HepG2 (cell line): ENCODE measurements at regions not wholly inside any gene's neighbourhood (a gene's known extent, or its start where the extent isn't known, plus 50 kb on each side); places are given as distances from the start of the nearest gene placed in this dataset.

Experiments used
- ATAC-seq: fragments of 200-7000 bp; cut with Tn5 transposase; 3 replicates; pipeline ENCODE4 v1.9.1; 2020; ENCODE audit warnings: mild to moderate bottlenecking, moderate library complexity
- BruUV-seq: library from RNA; stranded (reverse); fragments of 400-500 nt; replicated peaks from 2 replicates; lab custom pipeline; 2021; lab: Mats Ljungman, UMichigan
- CTCF ChIA-PET: fragments of 300-600 bp; formaldehyde crosslinking; extraction: SDS; loops from one replicate; lab custom pipeline; 2021; ENCODE audit warnings: low total read pairs, inconsistent platforms, low intra/inter-chr PET ratio; lab: Yijun Ruan, JAX
- POLR2A ChIA-PET: fragments of 350-600 bp; sonication (Branson Sonifier 250); formaldehyde crosslinking; loops from one replicate; lab custom pipeline; 2020; ENCODE audit warnings: antibody characterized with exemption, inconsistent platforms; lab: Yijun Ruan, JAX
- DNase-seq: peaks from one replicate; pipeline ENCODE4 v3.0.0-alpha.2; 2015; ENCODE audit warnings: low spot score
- FAIRE-seq: peaks from 3 replicates; lab custom pipeline; 2011; peaks lifted over from hg19 to GRCh38; lab: Jason Lieb, UNC
- H2AFZ ChIP-seq: one replicate; pipeline ENCODE4 v1.6.1; 2011; ENCODE audit warnings: low read length, inconsistent platforms
- H3K27ac ChIP-seq: fragments of 300-600 bp; 3 replicates; pipeline ENCODE4 v1.8.0; 2011; ENCODE audit warnings: mixed run types, mild to moderate bottlenecking, mixed read lengths, low read length, inconsistent platforms; ENCODE audit not compliant: insufficient read depth; ENCODE audit errors: extremely low read length
- H3K27me3 ChIP-seq, 2 experiments: fragments of 200-600 bp in 1 of 2; 2 replicates in 1 of 2; 3 replicates in 1 of 2; pipeline versions ENCODE4 v1.6.0 to v1.8.0; 2011; ENCODE audit warnings: low read length in 2 of 2, mild to moderate bottlenecking in 2 of 2, moderate library complexity in 2 of 2, inconsistent platforms in 1 of 2; ENCODE audit not compliant: insufficient read depth in 2 of 2, control insufficient read depth in 1 of 2
- H3K36me3 ChIP-seq, 2 experiments: fragments of 200-600 bp in 1 of 2; replicated peaks in 1 of 2; 2 replicates in 1 of 2; 3 replicates in 1 of 2; pipeline versions ENCODE4 v1.5.1 to v1.8.0; 2011; ENCODE audit warnings: low read length in 2 of 2, inconsistent platforms in 1 of 2; ENCODE audit not compliant: insufficient read depth in 2 of 2, control insufficient read depth in 1 of 2
- H3K4me1 ChIP-seq: 2 replicates; pipeline ENCODE4 v1.5.1; 2012; ENCODE audit warnings: low read length, inconsistent platforms; ENCODE audit not compliant: insufficient read depth
- H3K4me2 ChIP-seq: 2 replicates; pipeline ENCODE4 v1.6.0; 2011; ENCODE audit warnings: low read depth, low read length, inconsistent platforms
- H3K4me3 ChIP-seq, 3 experiments: fragments of 200-600 bp in 1 of 3; sonication (generic), shearing (Covaris generic) in 1 of 3; replicated peaks in 1 of 3; 2 replicates each; pipeline ENCODE4 v1.5.1; 2011 to 2016; ENCODE audit warnings: low read length in 3 of 3, inconsistent platforms in 2 of 3, low read depth in 2 of 3, mild to moderate bottlenecking in 2 of 3, control low read depth in 1 of 3, mixed read lengths in 1 of 3; ENCODE audit not compliant: insufficient read depth in 1 of 3
- H3K79me2 ChIP-seq: one replicate; pipeline ENCODE4 v1.6.1; 2011; ENCODE audit warnings: low read length, inconsistent platforms; ENCODE audit not compliant: insufficient read depth
- H3K9ac ChIP-seq: 2 replicates; pipeline ENCODE4 v1.6.0; 2011; ENCODE audit warnings: mild to moderate bottlenecking, low read depth, low read length, inconsistent platforms; ENCODE audit not compliant: insufficient read depth
- H3K9me3 ChIP-seq: 2 replicates; pipeline ENCODE4 v1.5.1; 2012; ENCODE audit warnings: mild to moderate bottlenecking, low read length
- H4K20me1 ChIP-seq: 2 replicates; pipeline ENCODE4 v1.6.0; 2011; ENCODE audit warnings: inconsistent platforms, mild to moderate bottlenecking, low read length, moderate library complexity; ENCODE audit not compliant: insufficient read depth
- CENPT ChIP-seq: sonication (generic); formaldehyde crosslinking; IDR thresholded peaks from 2 replicates; pipeline ENCODE4 v1.8.0; 2022; ENCODE audit warnings: low read depth, mild to moderate bottlenecking, moderate library complexity, missing genetic modification reagents
- DPF2 ChIP-seq: sonication (generic); formaldehyde crosslinking; IDR thresholded peaks from 2 replicates; pipeline ENCODE4 v1.4.0; 2020; ENCODE audit warnings: mild to moderate bottlenecking, low read depth, missing genetic modification reagents, borderline replicate concordance
- FIP1L1 ChIP-seq: fragments of 200-400 bp; formaldehyde crosslinking; IDR thresholded peaks from 2 replicates; pipeline ENCODE4 v1.6.1; 2018; ENCODE audit warnings: low read depth, mild to moderate bottlenecking, low read length, moderate library complexity, borderline replicate concordance; ENCODE audit not compliant: insufficient read depth
- MEF2D ChIP-seq: sonication (generic); formaldehyde crosslinking; IDR thresholded peaks from 2 replicates; pipeline ENCODE4 v1.5.1; 2020; ENCODE audit warnings: mild to moderate bottlenecking, missing genetic modification reagents
- MLLT10 ChIP-seq: sonication (generic); formaldehyde crosslinking; IDR thresholded peaks from 2 replicates; pipeline ENCODE4 v1.4.0; 2020; ENCODE audit warnings: missing genetic modification reagents
- NPAS2 ChIP-seq: sonication (generic); formaldehyde crosslinking; IDR thresholded peaks from 2 replicates; pipeline ENCODE4 v1.8.0; 2022; ENCODE audit warnings: mild to moderate bottlenecking, missing genetic modification reagents, borderline replicate concordance
- RELA ChIP-seq: sonication (generic); formaldehyde crosslinking; IDR thresholded peaks from 2 replicates; pipeline ENCODE4 v1.4.0; 2020; ENCODE audit warnings: missing genetic modification reagents
- ZBTB7A ChIP-seq: sonication (generic); formaldehyde crosslinking; IDR thresholded peaks from 2 replicates; pipeline ENCODE4 v1.8.0; 2022; ENCODE audit warnings: mild to moderate bottlenecking, missing genetic modification reagents
- ZNF619 ChIP-seq: sonication (generic); formaldehyde crosslinking; IDR thresholded peaks from 2 replicates; pipeline ENCODE4 v1.4.0; 2020; ENCODE audit warnings: mild to moderate bottlenecking, missing genetic modification reagents
- ZNF850 ChIP-seq: sonication (generic); formaldehyde crosslinking; conservative IDR thresholded peaks from 2 replicates; pipeline ENCODE4 v1.9.0; 2021; ENCODE audit warnings: mild to moderate bottlenecking, missing genetic modification reagents
- WGBS: methylation state at CpG from one replicate; pipeline ENCODE4 v1.1.6; 2017; ENCODE audit warnings: low lambda C conversion rate; 5-methylcytosine and 5-hydroxymethylcytosine counted together
- in situ Hi-C: cut with HindIII; loops from 2 replicates; pipeline ENCODE4 v1.10.0; 2017; ENCODE audit warnings: low pct_unique_long_range_greater_than_20kb; ENCODE audit not compliant: extremely low pct_ligation_motif_present
- intact Hi-C: fragments of 100-400 bp; cut with micrococcal nuclease; formaldehyde crosslinking; loops from one replicate; pipeline ENCODE4 v1.10.0; 2022; ENCODE audit not compliant: unreplicated experiment

GRCh38 chr2:18297534-18298058, 262.9 kb downstream of the RDH14 start:
- no peak overlapping the region for H2AFZ ChIP-seq
- CTCF ChIA-PET: no interaction called here
- 47% methylated on average over 6 of the region's 6 CpGs for WGBS
- intact Hi-C loops (no loop called here), in situ Hi-C loops (no loop called here)
- H3K9ac ChIP-seq: no peak overlapping the region
- peaks cover 14% of the 10 kb centered on the region for H3K4me1 ChIP-seq
- DNase-seq (no peak), ATAC-seq (no peak), FAIRE-seq (no peak)
- no peaks in the 10 kb centered on the region for H3K27me3 ChIP-seq
- H3K4me3 ChIP-seq: no peak overlapping the region
- no peak for TF ChIP-seq FIP1L1
- TF ChIP-seq ZNF619 (CRISPR knock-in tag): no peak
- no peak for TF ChIP-seq CENPT (CRISPR knock-in tag)
- TF ChIP-seq DPF2 (CRISPR knock-in tag): no peak
- TF ChIP-seq MLLT10: no peak
- no peak for TF ChIP-seq MEF2D
- TF ChIP-seq ZNF850: no peak
- no peak for TF ChIP-seq ZBTB7A (CRISPR knock-in tag)
- H3K79me2 ChIP-seq: no peaks in the 10 kb centered on the region
- H3K9me3 ChIP-seq: no peaks in the 10 kb centered on the region
- no peak overlapping the region for H3K4me2 ChIP-seq
- H4K20me1 ChIP-seq: no peaks in the 10 kb centered on the region
- POLR2A ChIA-PET: no interaction called here
- H3K27ac ChIP-seq: no peak overlapping the region
- no TSS peak for BruUV-seq
- no peaks in the 10 kb centered on the region for H3K36me3 ChIP-seq

GRCh38 chr2:18290386-18290785, 270.1 kb downstream of the RDH14 start:
- intact Hi-C loops: no loop called here
- no peak overlapping the region for H3K4me2 ChIP-seq
- H3K4me3 ChIP-seq: no peak overlapping the region
- H4K20me1 ChIP-seq: no peaks in the 10 kb centered on the region
- no peak for ATAC-seq
- in situ Hi-C loops: no loop called here
- no peaks in the 10 kb centered on the region for H3K27me3 ChIP-seq
- H3K36me3 ChIP-seq: no peaks in the 10 kb centered on the region
- H3K4me1 ChIP-seq: no peaks in the 10 kb centered on the region
- no peak for DNase-seq
- no peak overlapping the region for H2AFZ ChIP-seq
- no peak for FAIRE-seq
- H3K79me2 ChIP-seq: no peaks in the 10 kb centered on the region
- no peak overlapping the region for H3K9ac ChIP-seq
- POLR2A ChIA-PET: no interaction called here
- TF ChIP-seq NPAS2 (CRISPR knock-in tag) (no peak), RELA (CRISPR knock-in tag) (no peak)
- TF ChIP-seq, all 625 proteins: peak for 0
- CTCF ChIA-PET: no interaction called here
- no TSS peak for BruUV-seq
- H3K27ac ChIP-seq: no peak overlapping the region
- H3K9me3 ChIP-seq: no peaks in the 10 kb centered on the region
